HG03342 (cell line): ENCODE measurements at regions not wholly inside any gene's neighbourhood (a gene's known extent, or its start where the extent isn't known, plus 50 kb on each side); places are given as distances from the start of the nearest gene placed in this dataset.

Experiments
- ATAC-seq: cut with Tn5 transposase; IDR thresholded peaks from one replicate; pipeline ENCODE4 v1.9.1; 2021; ENCODE audit warnings: mild to moderate bottlenecking, moderate library complexity; ENCODE audit not compliant: unreplicated experiment

- no peak for ATAC-seq
These were observed 395.4 kb upstream of the ITGA1 start for GRCh38 chr5:52392321-52392720.

- no peak for ATAC-seq
These were observed 377.9 kb upstream of the ITGA1 start for GRCh38 chr5:52409835-52410234.

- no peak for ATAC-seq
These were observed 368.4 kb upstream of the ITGA1 start for GRCh38 chr5:52419357-52419756.

- no peak for ATAC-seq
These were observed 360.1 kb upstream of the ITGA1 start for GRCh38 chr5:52427615-52428014.

GRCh38 chr5:52428977-52429489 is 358.7 kb upstream of the ITGA1 start:
- ATAC-seq = no peak

GRCh38 chr5:52441768-52442167 is 345.9 kb upstream of the ITGA1 start:
- ATAC-seq = no peak

GRCh38 chr5:52443187-52443586 is 344.5 kb upstream of the ITGA1 start:
- no peak for ATAC-seq

GRCh38 chr5:52448111-52448510 is 339.6 kb upstream of the ITGA1 start:
- ATAC-seq = no peak

GRCh38 chr5:52449516-52449915 is 338.2 kb upstream of the ITGA1 start:
- no peak for ATAC-seq

- no peak for ATAC-seq
These were observed 335.6 kb upstream of the ITGA1 start for GRCh38 chr5:52452098-52452497.

- ATAC-seq = no peak
These were observed 334.5 kb upstream of the ITGA1 start for GRCh38 chr5:52453176-52453575.

GRCh38 chr5:52455920-52456319 is 331.8 kb upstream of the ITGA1 start:
- no peak for ATAC-seq

GRCh38 chr5:52457810-52458209 is 329.9 kb upstream of the ITGA1 start:
- no peak for ATAC-seq

GRCh38 chr5:52466113-52466512 is 321.6 kb upstream of the ITGA1 start:
- ATAC-seq = no peak

- no peak for ATAC-seq
These were observed 320.8 kb upstream of the ITGA1 start for GRCh38 chr5:52466749-52467520.

- no peak for ATAC-seq
These were observed 318.7 kb upstream of the ITGA1 start for GRCh38 chr5:52468976-52469375.

GRCh38 chr5:52469420-52469819 is 318.3 kb upstream of the ITGA1 start:
- ATAC-seq = peak; percentile 95

GRCh38 chr5:52469835-52470234 is 317.9 kb upstream of the ITGA1 start:
- ATAC-seq = no peak

- ATAC-seq = no peak
These were observed 311.4 kb upstream of the ITGA1 start for GRCh38 chr5:52476346-52476745.

- ATAC-seq = no peak
These were observed 306.5 kb upstream of the ITGA1 start for GRCh38 chr5:52481201-52481600.

- ATAC-seq = no peak
These were observed 305.9 kb upstream of the ITGA1 start for GRCh38 chr5:52481851-52482250.

GRCh38 chr5:52491071-52491787 is 296.5 kb upstream of the ITGA1 start:
- ATAC-seq = no peak
